K562 (cell line): ENCODE measurements at regions not wholly inside any gene's neighbourhood (a gene's known extent, or its start where the extent isn't known, plus 50 kb on each side); places are given as distances from the start of the nearest gene placed in this dataset.
A peak's percentile ranks its signal among the peaks of the same experiment; 100 is the strongest.

ENCODE experiments used
- ATAC-seq: fragments of 200-7000 bp; cut with Tn5 transposase; 3 replicates; pipeline ENCODE4 v1.9.1; 2020; ENCODE audit warnings: moderate library complexity
- BruUV-seq: library from RNA; stranded (reverse); fragments of 400-500 nt; replicated peaks from 2 replicates; lab custom pipeline; 2021; lab: Mats Ljungman, UMichigan
- CTCF ChIA-PET: fragments of 300-600 bp; formaldehyde crosslinking; extraction: SDS; loops from one replicate; lab custom pipeline; 2021; ENCODE audit warnings: low intra/inter-chr PET ratio; lab: Yijun Ruan, JAX
- POLR2A ChIA-PET: fragments of 300-600, 350-650 bp; sonication (Branson Sonifier 250); formaldehyde crosslinking; extraction: SDS; loops from one replicate; lab custom pipeline; 2021; ENCODE audit warnings: antibody characterized with exemption, inconsistent platforms; lab: Yijun Ruan, JAX
- DNase-seq, 4 experiments: peaks; one replicate each; pipeline versions ENCODE4 v3.0.0 to v3.0.0-alpha.2; 2011 to 2018; ENCODE audit warnings: low spot score in 3 of 4, mixed read lengths in 3 of 4; ENCODE audit errors: extremely low read depth in 1 of 4
- FAIRE-seq: peaks from 2 replicates; lab custom pipeline; 2011; peaks lifted over from hg19 to GRCh38; lab: Jason Lieb, UNC
- H2AFZ ChIP-seq: 2 replicates; pipeline ENCODE4 v1.6.0; 2011; ENCODE audit warnings: low read depth, low read length, control low read depth, inconsistent platforms
- H3K27ac ChIP-seq: fragments of 200-600 bp; 3 replicates; pipeline ENCODE4 v1.8.0; 2011; ENCODE audit warnings: low read depth, mild to moderate bottlenecking, control low read depth, inconsistent platforms, low read length, moderate library complexity, mixed read lengths; ENCODE audit errors: extremely low read depth
- H3K27me3 ChIP-seq, 2 experiments: fragments of 300-600 bp in 1 of 2; 2 replicates in 1 of 2; 3 replicates in 1 of 2; pipeline versions ENCODE4 v1.6.0 to v1.8.0; 2011; ENCODE audit warnings: inconsistent platforms in 2 of 2, low read length in 2 of 2, mild to moderate bottlenecking in 1 of 2, mixed read lengths in 1 of 2, moderate library complexity in 1 of 2; ENCODE audit not compliant: control insufficient read depth in 2 of 2, insufficient read depth in 2 of 2
- H3K36me3 ChIP-seq: fragments of 300-600 bp; 3 replicates; pipeline ENCODE4 v1.8.0; 2011; ENCODE audit warnings: mild to moderate bottlenecking, low read length, inconsistent platforms; ENCODE audit not compliant: control insufficient read depth, insufficient read depth
- H3K4me1 ChIP-seq, 2 experiments: fragments of 200-600 bp in 1 of 2; replicated peaks in 1 of 2; 2 replicates in 1 of 2; 3 replicates in 1 of 2; pipeline versions ENCODE4 v1.5.1 to v1.8.0; 2011; ENCODE audit warnings: inconsistent platforms in 2 of 2, low read length in 2 of 2, mild to moderate bottlenecking in 1 of 2, mixed read lengths in 1 of 2, moderate library complexity in 1 of 2; ENCODE audit not compliant: control insufficient read depth in 2 of 2, insufficient read depth in 2 of 2
- H3K4me2 ChIP-seq: 2 replicates; pipeline ENCODE4 v1.6.1; 2011; ENCODE audit warnings: low read length, control low read depth, inconsistent platforms, mixed read lengths; ENCODE audit not compliant: insufficient read depth
- H3K4me3 ChIP-seq: fragments of 200-600 bp; sonication (generic), shearing (Covaris generic); 2 replicates; pipeline ENCODE4 v1.5.1; 2016; ENCODE audit warnings: control low read depth, inconsistent platforms
- H3K79me2 ChIP-seq: fragments of 200-600 bp; 3 replicates; pipeline ENCODE4 v1.8.0; 2011; ENCODE audit warnings: low read length, inconsistent platforms; ENCODE audit not compliant: control insufficient read depth, insufficient read depth
- H3K9ac ChIP-seq, 2 experiments: 2 replicates each; pipeline versions ENCODE4 v1.6.0 to v1.6.1; 2011; ENCODE audit warnings: low read depth in 2 of 2, low read length in 2 of 2, control low read depth in 1 of 2, inconsistent platforms in 1 of 2, mild to moderate bottlenecking in 1 of 2, mixed read lengths in 1 of 2; ENCODE audit not compliant: insufficient read depth in 1 of 2
- H3K9me1 ChIP-seq: one replicate; pipeline ENCODE4 v1.6.0; 2011; ENCODE audit warnings: inconsistent platforms, mild to moderate bottlenecking, low read length, moderate library complexity; ENCODE audit not compliant: control insufficient read depth, insufficient read depth
- H3K9me3 ChIP-seq: replicated peaks from 2 replicates; pipeline ENCODE4 v1.5.1; 2011; ENCODE audit warnings: low read depth, low read length, inconsistent platforms; ENCODE audit not compliant: control insufficient read depth, insufficient read depth
- H4K20me1 ChIP-seq: replicated peaks from 2 replicates; pipeline ENCODE4 v1.6.1; 2011; ENCODE audit warnings: low read length, inconsistent platforms, mixed read lengths; ENCODE audit not compliant: control insufficient read depth, insufficient read depth
- MAFG ChIP-seq: fragments of 450-650 bp; conservative IDR thresholded peaks from 2 replicates; pipeline ENCODE4 v1.6.1; 2016; ENCODE audit warnings: missing genetic modification characterization, missing compliant biosample characterization
- RFX7 ChIP-seq: fragments of 250-450 bp; sonication (Bioruptor Pico); IDR thresholded peaks from 2 replicates; pipeline ENCODE4 v1.5.1; 2021; ENCODE audit warnings: mild to moderate bottlenecking
- ZNF217 ChIP-seq: sonication (generic); formaldehyde crosslinking; IDR thresholded peaks from 2 replicates; pipeline ENCODE4 v1.8.0; 2022; ENCODE audit warnings: mild to moderate bottlenecking, missing genetic modification reagents
- whole genome bisulfite sequencing: fragments of 100-300 bp; shearing (Covaris generic); methylation state at CpG from one replicate; pipeline ENCODE4 v1.1.6; 2016; ENCODE audit warnings: low coverage, mixed read lengths; ENCODE audit not compliant: insufficient coverage; ENCODE audit errors: missing lambda C conversion rate; 5-methylcytosine and 5-hydroxymethylcytosine counted together
- in situ Hi-C: fragments of 300-500 bp; cut with MboI; formaldehyde crosslinking; loops from 4 replicates; pipeline ENCODE4 v1.15.0; 2018; ENCODE audit warnings: inconsistent platforms, mixed read lengths
- intact Hi-C: fragments of 100-400 bp; cut with micrococcal nuclease; formaldehyde crosslinking; loops from 2 replicates; pipeline ENCODE4 v1.14.2; 2022
- TF ChIP-seq, protein P1 (sequence below): fragments of 250-450 bp; sonication (Bioruptor Pico); IDR thresholded peaks from 2 replicates; pipeline ENCODE4 v1.5.0; 2021

DNA sequence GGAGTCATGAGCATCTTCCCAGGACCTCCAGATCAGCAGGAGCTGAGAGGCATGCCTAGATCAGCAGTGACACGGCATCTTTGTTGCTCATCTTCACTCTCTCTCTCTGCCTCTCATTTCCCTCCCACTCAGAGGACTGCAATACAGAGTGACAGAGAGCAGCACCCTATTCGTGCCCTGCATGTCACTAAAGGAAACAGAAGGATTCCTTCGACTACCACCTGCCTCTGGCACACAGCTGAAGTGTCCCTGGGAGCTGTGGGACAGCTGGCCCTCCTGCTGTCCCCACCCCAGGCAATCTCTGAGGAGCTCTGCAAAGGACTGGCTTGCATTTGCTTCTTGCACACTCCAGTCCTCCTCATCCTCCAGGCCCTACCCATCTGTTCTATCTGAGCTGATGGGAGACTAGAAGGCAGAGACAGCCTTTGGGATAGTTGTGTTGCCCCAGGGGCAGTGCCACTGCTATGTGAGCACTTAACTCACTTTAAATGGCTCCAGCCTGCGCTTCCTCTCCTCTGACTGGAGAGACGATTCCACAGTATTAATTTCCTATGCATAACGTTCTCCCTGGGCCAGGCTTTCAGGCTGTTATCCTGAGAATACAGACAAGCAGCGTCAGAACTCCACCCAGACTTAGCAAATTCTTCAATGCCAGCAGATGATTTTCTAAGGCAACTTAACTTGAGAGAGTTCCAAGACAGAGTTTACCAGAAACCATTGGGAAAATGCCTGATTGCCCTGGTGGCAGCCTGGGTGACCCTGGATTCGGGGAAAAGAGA, 167.6 kb upstream of the MAP1B start:
- Histone ChIP-seq H3K9me3 (no peaks in the 10 kb centered on the region), H3K79me2 (no peaks in the 10 kb centered on the region), H3K4me1 (no peaks in the 10 kb centered on the region), H3K36me3 (no peaks in the 10 kb centered on the region), H3K27ac (no peak overlapping the region), H3K4me3 (no peak overlapping the region), H4K20me1 (no peaks in the 10 kb centered on the region), H2AFZ (no peak overlapping the region), H3K9me1 (no peaks in the 10 kb centered on the region), H3K4me2 (no peak overlapping the region), H3K9ac (no peak overlapping the region), H3K27me3 (peaks cover 13 to 39% of the 10 kb centered on the region in 2 experiments)
- ATAC-seq (no peak), DNase-seq (no peak), FAIRE-seq (no peak)
- WGBS: 0% methylated on average over 8 of the region's 8 CpGs
- TF ChIP-seq MAFG (tag) (peak; percentile 49; the same call in 1 of the 2 replicates), ZNF217 (CRISPR knock-in tag) (no peak)
- TF ChIP-seq, protein P1, sequence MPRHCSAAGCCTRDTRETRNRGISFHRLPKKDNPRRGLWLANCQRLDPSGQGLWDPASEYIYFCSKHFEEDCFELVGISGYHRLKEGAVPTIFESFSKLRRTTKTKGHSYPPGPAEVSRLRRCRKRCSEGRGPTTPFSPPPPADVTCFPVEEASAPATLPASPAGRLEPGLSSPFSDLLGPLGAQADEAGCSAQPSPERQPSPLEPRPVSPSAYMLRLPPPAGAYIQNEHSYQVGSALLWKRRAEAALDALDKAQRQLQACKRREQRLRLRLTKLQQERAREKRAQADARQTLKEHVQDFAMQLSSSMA (CRISPR knock-in tag): no peak
- ChIA-PET CTCF (no interaction called here), POLR2A (interaction anchor here (0.6 kb wide), 1 partner anchor 76 kb away, joined by 4 read pairs; no protein-coding TSS in a partner anchor)
- in situ Hi-C loops: no loop called here
- no TSS peak for BruUV-seq
- intact Hi-C loops: no loop called here

DNA sequence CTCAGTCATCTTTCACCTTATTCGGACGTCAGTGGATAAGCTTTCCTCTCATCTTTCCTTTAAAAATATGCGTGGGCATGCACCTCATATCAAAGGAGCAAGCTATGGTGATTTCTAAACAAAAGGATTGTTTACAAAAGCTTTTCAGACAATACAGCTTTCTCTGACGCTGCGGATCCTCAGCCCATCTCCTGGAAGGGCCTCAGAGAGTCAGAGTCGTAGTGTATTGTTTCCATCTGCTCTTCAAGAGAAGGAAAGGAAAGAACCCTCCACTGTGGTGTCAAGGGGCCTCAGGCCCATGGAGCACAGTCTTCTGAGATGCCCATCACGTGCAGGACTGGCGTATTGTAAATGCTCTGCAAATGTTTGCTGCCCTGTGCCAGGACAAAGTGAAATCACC, 163.4 kb upstream of the MAP1B start:
- Histone ChIP-seq H3K4me2 (no peak overlapping the region), H3K9me1 (no peaks in the 10 kb centered on the region), H3K27me3 (peaks cover 14 to 27% of the 10 kb centered on the region in 2 experiments), H3K27ac (no peak overlapping the region), H3K79me2 (no peaks in the 10 kb centered on the region), H3K4me1 (no peaks in the 10 kb centered on the region), H3K9me3 (no peaks in the 10 kb centered on the region), H2AFZ (no peak overlapping the region), H3K4me3 (no peak overlapping the region), H4K20me1 (no peaks in the 10 kb centered on the region), H3K36me3 (no peaks in the 10 kb centered on the region), H3K9ac (no peak overlapping the region)
- BruUV-seq: no TSS peak
- DNase-seq (no peak), FAIRE-seq (no peak), ATAC-seq (no peak)
- TF ChIP-seq RFX7 (CRISPR knock-in tag): no peak
- CTCF ChIA-PET: no interaction called here
- intact Hi-C loops (no loop called here), in situ Hi-C loops (no loop called here)
- POLR2A ChIA-PET: interaction anchor here (0.6 to 1.1 kb wide), 3 partner anchors 11 to 70 kb away, joined by 3 to 5 read pairs (median 3); no protein-coding TSS in a partner anchor
- 0% methylated on average over 8 of the region's 8 CpGs for WGBS
